Astrocyte (in vitro differentiated cells and primary cell): ENCODE measurements at regions not wholly inside any gene's neighbourhood (a gene's known extent, or its start where the extent isn't known, plus 50 kb on each side); places are given as distances from the start of the nearest gene placed in this dataset.

Source experiments
- EZH2 ChIP-seq: IDR thresholded peaks from 2 replicates; pipeline ENCODE4 v1.6.1; 2012; ENCODE audit warnings: mild to moderate bottlenecking, low read length, inconsistent platforms; ENCODE audit not compliant: insufficient read depth
- TF ChIP-seq, protein P1 (sequence below): IDR thresholded peaks from 2 replicates; pipeline ENCODE4 v1.5.1; 2011; ENCODE audit warnings: low read depth, mild to moderate bottlenecking, inconsistent platforms, low read length, moderate library complexity; ENCODE audit not compliant: insufficient read depth

DNA sequence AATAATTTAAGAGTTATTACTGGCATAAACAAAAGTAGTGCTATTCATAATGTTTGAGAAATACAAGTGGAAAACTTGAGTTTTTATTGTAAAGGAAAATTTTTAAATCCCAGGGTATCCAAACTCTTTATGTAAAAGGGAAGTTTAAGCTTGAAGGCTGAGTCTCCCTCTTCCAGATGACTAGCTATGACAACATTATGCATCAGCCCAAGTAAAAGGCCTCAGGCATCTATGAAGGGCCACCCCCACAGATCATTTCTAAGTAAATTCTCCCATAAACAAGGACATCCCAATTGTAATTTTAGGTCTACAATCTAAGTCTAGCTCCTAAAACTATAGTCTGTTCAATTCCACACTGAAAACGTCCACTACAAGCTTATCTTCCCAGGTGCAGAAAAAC lies 166.2 kb upstream of the STEAP1 start:
- TF ChIP-seq, protein P1, sequence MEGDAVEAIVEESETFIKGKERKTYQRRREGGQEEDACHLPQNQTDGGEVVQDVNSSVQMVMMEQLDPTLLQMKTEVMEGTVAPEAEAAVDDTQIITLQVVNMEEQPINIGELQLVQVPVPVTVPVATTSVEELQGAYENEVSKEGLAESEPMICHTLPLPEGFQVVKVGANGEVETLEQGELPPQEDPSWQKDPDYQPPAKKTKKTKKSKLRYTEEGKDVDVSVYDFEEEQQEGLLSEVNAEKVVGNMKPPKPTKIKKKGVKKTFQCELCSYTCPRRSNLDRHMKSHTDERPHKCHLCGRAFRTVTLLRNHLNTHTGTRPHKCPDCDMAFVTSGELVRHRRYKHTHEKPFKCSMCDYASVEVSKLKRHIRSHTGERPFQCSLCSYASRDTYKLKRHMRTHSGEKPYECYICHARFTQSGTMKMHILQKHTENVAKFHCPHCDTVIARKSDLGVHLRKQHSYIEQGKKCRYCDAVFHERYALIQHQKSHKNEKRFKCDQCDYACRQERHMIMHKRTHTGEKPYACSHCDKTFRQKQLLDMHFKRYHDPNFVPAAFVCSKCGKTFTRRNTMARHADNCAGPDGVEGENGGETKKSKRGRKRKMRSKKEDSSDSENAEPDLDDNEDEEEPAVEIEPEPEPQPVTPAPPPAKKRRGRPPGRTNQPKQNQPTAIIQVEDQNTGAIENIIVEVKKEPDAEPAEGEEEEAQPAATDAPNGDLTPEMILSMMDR, result no peak
- TF ChIP-seq EZH2, result no peak
